ENCODE measurements at regions not wholly inside any gene's neighbourhood (a gene's known extent, or its start where the extent isn't known, plus 50 kb on each side); places are given as distances from the start of the nearest gene placed in this dataset.

DNA sequence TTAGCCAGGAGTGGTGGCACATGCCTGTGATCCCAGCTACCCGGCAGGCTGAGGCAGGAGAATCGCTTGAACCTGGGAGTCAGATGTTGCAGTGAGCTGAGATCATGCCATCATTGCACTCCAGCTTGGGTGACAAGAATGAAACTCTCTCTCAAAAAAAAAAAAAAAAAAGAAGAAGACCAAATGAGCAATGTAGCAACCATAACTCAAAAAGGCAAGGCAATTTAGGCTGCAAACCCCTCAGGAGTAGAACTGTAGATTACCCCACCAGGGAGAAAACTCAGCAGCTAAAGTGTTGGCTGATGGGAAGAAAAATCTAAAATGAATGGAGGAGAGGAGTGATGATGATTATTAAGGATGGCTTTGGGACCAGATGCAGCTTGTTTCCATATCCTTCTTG, 256.7 kb upstream of the UBASH3B start:
- H3K9me3 ChIP-seq (ENCODE audit: insufficient read depth, low read depth, low read length) = no peaks in the 10 kb centered on the region
- H3K36me3 ChIP-seq (ENCODE audit: insufficient read depth, low read length) = no peaks in the 10 kb centered on the region
- no peak overlapping the region for H3K4me3 ChIP-seq (ENCODE audit: low read length, poor library complexity, severe bottlenecking)
- H3K4me1 ChIP-seq (ENCODE audit: insufficient read depth, low read length, poor library complexity, severe bottlenecking) = no peaks in the 10 kb centered on the region
- no peak overlapping the region for H3K4me2 ChIP-seq (ENCODE audit: low read depth, low read length, poor library complexity, severe bottlenecking)
- TF ChIP-seq EZH2phosphoT487 (IDR thresholded peaks at IDR 0.05; ENCODE audit: borderline replicate concordance) = no peak
- TF ChIP-seq, protein P1, sequence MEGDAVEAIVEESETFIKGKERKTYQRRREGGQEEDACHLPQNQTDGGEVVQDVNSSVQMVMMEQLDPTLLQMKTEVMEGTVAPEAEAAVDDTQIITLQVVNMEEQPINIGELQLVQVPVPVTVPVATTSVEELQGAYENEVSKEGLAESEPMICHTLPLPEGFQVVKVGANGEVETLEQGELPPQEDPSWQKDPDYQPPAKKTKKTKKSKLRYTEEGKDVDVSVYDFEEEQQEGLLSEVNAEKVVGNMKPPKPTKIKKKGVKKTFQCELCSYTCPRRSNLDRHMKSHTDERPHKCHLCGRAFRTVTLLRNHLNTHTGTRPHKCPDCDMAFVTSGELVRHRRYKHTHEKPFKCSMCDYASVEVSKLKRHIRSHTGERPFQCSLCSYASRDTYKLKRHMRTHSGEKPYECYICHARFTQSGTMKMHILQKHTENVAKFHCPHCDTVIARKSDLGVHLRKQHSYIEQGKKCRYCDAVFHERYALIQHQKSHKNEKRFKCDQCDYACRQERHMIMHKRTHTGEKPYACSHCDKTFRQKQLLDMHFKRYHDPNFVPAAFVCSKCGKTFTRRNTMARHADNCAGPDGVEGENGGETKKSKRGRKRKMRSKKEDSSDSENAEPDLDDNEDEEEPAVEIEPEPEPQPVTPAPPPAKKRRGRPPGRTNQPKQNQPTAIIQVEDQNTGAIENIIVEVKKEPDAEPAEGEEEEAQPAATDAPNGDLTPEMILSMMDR (conservative IDR thresholded peaks at IDR 0.05; ENCODE audit: low read length) = no peak
- H3K9me2 ChIP-seq (replicated peaks; ENCODE audit: low read depth, low read length) = no peaks in the 10 kb centered on the region
- H3K9ac ChIP-seq (ENCODE audit: low read depth, low read length, poor library complexity, severe bottlenecking) = no peak overlapping the region
- no peaks in the 10 kb centered on the region for H4K20me1 ChIP-seq (ENCODE audit: insufficient read depth, low read length, poor library complexity, severe bottlenecking)
- H3K79me2 ChIP-seq (ENCODE audit: insufficient read depth, low read length) = no peaks in the 10 kb centered on the region
- H3F3A ChIP-seq (ENCODE audit: low read depth) = no peaks in the 10 kb centered on the region
- no peak overlapping the region for H2AFZ ChIP-seq (ENCODE audit: low read length)
- H3K27me3 ChIP-seq (ENCODE audit: insufficient read depth, low read length, poor library complexity, severe bottlenecking) = no peaks in the 10 kb centered on the region

DNA sequence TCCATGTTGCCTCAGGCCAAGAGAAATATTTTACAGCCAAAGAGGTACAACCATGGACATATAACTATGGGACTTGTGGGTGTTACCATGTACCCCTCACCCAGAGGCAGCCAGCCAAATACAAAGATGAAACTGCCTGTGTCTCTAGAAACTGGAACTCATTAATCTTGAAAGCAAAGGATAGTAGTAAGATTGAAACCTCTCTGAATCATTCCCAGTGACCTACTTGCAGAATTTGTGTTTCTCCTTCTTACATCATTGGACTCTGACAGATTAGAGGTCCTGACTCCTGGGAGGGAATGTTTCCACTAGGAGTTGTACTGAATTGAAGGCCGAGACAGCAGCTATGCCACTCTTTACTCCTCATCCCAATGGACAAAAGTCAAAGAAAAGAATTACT, 257.4 kb upstream of the UBASH3B start:
- H4K20me1 ChIP-seq (ENCODE audit: insufficient read depth, low read length, poor library complexity, severe bottlenecking) = no peaks in the 10 kb centered on the region
- no peaks in the 10 kb centered on the region for H3K27me3 ChIP-seq (ENCODE audit: insufficient read depth, low read length, poor library complexity, severe bottlenecking)
- H3K4me2 ChIP-seq (ENCODE audit: low read depth, low read length, poor library complexity, severe bottlenecking) = no peak overlapping the region
- no peaks in the 10 kb centered on the region for H3K79me2 ChIP-seq (ENCODE audit: insufficient read depth, low read length)
- no peaks in the 10 kb centered on the region for H3K4me1 ChIP-seq (ENCODE audit: insufficient read depth, low read length, poor library complexity, severe bottlenecking)
- H3K9ac ChIP-seq (ENCODE audit: low read depth, low read length, poor library complexity, severe bottlenecking) = no peak overlapping the region
- H2AFZ ChIP-seq (ENCODE audit: low read length) = no peak overlapping the region
- H3F3A ChIP-seq (ENCODE audit: low read depth) = no peaks in the 10 kb centered on the region
- H3K36me3 ChIP-seq (ENCODE audit: insufficient read depth, low read length) = no peaks in the 10 kb centered on the region
- H3K9me2 ChIP-seq (replicated peaks; ENCODE audit: low read depth, low read length) = no peaks in the 10 kb centered on the region
- H3K4me3 ChIP-seq (ENCODE audit: low read length, poor library complexity, severe bottlenecking) = no peak overlapping the region
- TF ChIP-seq EZH2phosphoT487 (IDR thresholded peaks at IDR 0.05; ENCODE audit: borderline replicate concordance) = no peak
- TF ChIP-seq, protein P1 (conservative IDR thresholded peaks at IDR 0.05; ENCODE audit: low read length) = no peak
- H3K9me3 ChIP-seq (ENCODE audit: insufficient read depth, low read depth, low read length) = no peaks in the 10 kb centered on the region

DNA sequence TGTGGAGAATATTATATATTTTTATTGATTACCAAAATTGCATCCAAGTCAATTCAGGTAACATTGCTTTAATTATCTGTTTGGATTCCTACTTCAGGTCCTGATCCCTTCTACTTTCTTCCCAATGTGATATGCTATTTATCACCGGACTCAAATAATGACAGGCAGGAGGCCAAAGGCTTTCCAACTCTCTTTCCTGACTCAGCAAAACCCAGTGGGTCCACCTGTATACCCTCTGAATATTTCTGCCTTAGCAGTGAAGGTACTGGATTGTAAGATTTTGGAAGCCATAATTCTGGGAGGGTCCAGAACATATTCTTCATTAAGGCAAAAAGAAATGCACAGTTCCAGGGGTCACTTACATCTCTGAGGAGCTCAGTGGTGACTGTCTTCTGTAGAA, 260.2 kb upstream of the UBASH3B start:
- no peak for TF ChIP-seq EZH2phosphoT487 (IDR thresholded peaks at IDR 0.05; ENCODE audit: borderline replicate concordance)
- TF ChIP-seq, protein P1 (conservative IDR thresholded peaks at IDR 0.05; ENCODE audit: low read length) = no peak
- H3K36me3 ChIP-seq (ENCODE audit: insufficient read depth, low read length) = no peaks in the 10 kb centered on the region
- H3K9me3 ChIP-seq (ENCODE audit: insufficient read depth, low read depth, low read length) = no peaks in the 10 kb centered on the region
- H3K79me2 ChIP-seq (ENCODE audit: insufficient read depth, low read length) = no peaks in the 10 kb centered on the region
- no peaks in the 10 kb centered on the region for H3K27me3 ChIP-seq (ENCODE audit: insufficient read depth, low read length, poor library complexity, severe bottlenecking)
- H3K9me2 ChIP-seq (replicated peaks; ENCODE audit: low read depth, low read length) = no peaks in the 10 kb centered on the region
- H3F3A ChIP-seq (ENCODE audit: low read depth) = no peaks in the 10 kb centered on the region
- H4K20me1 ChIP-seq (ENCODE audit: insufficient read depth, low read length, poor library complexity, severe bottlenecking) = no peaks in the 10 kb centered on the region
- no peak overlapping the region for H3K4me3 ChIP-seq (ENCODE audit: low read length, poor library complexity, severe bottlenecking)
- no peak overlapping the region for H3K9ac ChIP-seq (ENCODE audit: low read depth, low read length, poor library complexity, severe bottlenecking)
- no peaks in the 10 kb centered on the region for H3K4me1 ChIP-seq (ENCODE audit: insufficient read depth, low read length, poor library complexity, severe bottlenecking)
- H3K4me2 ChIP-seq (ENCODE audit: low read depth, low read length, poor library complexity, severe bottlenecking) = no peak overlapping the region
- H2AFZ ChIP-seq (ENCODE audit: low read length) = no peak overlapping the region

Data from Loucy (cell line).